GM19351 (cell line): ENCODE measurements at regions not wholly inside any gene's neighbourhood (a gene's known extent, or its start where the extent isn't known, plus 50 kb on each side); places are given as distances from the start of the nearest gene placed in this dataset.

Experiments used
- ATAC-seq: cut with Tn5 transposase; IDR thresholded peaks from one replicate; pipeline ENCODE4 v1.9.1; 2021; ENCODE audit warnings: mild to moderate bottlenecking, moderate library complexity; ENCODE audit not compliant: unreplicated experiment

DNA sequence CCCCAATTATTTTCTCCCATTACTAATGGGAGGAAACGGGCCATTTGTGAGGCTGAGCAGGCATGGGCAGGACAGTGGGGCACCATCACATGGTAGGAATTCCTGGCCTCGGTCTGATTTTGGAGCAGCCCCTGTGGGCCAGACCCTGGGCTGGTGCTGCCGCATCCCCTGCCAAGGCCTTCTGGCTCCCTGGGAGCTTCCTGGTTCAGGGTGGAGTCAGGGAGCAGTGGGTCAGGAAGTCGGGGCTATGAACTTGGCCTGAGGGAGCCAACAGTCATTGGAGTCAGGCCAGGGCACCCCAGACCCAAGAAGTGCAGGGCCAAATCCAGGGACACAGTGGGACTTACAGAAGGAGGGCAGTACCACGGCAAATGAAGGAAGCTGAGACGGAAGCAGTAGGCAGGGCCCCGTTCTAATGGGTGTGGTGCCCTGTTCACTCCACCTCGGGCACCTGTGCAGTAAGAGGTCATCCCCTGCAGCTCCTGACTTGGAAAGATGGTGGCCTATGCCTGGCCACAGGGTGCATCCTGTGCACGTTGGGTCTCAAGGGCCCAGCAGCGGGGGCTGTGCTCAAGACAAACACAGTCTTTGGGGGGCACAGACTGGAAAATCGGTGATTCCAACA lies 328.1 kb downstream of the SMAD2 start:
- ATAC-seq: no peak

- ATAC-seq: no peak
Measured at GRCh38 chr18:47601581-47602272, 328.7 kb downstream of the SMAD2 start.

GRCh38 chr18:47595831-47596501 lies 334.5 kb downstream of the SMAD2 start:
- no peak for ATAC-seq

- ATAC-seq: no peak
Measured at GRCh38 chr18:47594621-47595086, 335.8 kb downstream of the SMAD2 start.

DNA sequence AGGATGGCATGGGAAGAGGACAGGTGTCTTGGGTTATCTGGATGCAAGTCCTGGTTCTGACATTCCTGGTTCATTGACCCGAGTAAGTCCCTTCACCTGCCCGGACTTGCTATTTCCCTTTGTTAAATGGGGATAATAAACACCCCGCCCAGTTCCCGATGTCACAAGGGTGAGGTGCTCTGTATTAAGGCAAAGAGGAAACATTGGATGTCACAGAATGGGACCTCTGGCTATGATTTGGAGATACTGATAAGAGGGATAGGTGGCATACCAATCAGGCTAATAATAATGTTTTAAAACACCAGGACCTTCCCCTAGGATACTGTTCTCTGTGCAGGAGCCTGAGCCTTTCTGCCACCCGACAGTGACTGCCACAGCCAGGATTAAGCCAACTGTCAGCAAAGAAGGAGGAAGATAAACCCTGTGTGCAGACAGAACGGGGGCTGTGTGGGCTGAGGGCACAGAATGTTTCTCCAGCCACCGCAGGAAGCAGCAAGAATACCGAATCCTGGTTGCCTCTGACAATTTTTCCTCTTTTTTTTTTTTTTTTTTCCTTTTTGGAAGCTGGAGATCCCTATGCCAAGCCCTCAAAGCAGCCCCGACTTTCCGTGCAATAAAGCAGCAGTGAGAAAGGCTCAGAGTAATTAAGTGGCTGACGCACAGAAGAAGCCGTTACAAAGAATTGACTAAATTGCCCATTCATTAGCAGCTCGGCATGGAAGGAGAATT lies 336.6 kb downstream of the SMAD2 start:
- no peak for ATAC-seq

DNA sequence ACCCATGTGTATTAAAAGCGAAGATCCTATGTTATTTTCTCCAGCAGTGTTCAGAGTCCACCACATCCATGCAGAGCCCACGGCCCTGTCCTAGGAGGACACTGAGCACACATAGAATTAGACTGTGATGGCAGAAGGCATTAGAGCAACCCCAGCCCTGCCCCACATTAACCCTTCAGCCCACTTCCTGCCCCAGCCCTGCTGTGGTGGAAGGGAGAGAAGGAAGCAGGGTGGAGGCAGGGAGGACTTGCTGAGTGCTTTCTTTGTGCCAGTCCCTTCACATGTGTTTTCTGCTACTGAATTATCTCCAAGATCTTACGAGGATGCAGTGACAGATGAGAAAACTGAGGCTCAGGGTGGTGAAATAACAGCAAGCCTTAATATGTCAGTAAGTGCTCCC lies 339.0 kb downstream of the SMAD2 start:
- ATAC-seq: no peak

GRCh38 chr18:47587587-47587986 lies 336.1 kb upstream of the SKOR2 start:
- ATAC-seq: no peak

DNA sequence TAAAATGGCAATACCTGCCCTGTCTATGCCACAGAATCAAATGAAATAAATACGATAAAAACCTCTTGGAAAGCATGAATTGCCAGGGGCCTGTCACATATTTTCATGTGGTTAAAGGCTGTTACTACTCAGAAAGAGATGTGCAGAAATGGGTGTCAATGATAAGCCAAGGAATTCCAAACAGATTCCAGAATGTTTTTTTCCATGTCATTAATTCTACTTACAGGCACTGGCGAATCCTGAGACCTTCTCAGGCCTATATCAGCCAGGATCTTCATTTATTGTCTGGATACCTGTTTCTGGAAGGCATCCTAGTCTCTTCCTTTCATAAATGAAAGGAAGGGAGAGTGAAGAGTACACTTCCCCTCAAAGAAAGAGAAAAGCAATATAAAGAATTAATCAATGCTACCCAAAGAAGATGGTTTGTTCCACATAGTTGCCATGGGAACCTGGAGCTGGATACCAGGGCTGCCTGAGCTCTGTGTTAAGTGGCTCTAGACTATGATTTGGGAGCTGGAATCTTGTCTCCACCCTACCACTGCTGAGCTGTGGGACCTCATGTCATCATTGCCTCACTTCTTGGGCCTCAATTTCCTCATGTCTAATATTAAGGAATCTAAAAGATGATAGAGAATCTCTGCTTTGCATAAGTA lies 335.1 kb upstream of the SKOR2 start:
- ATAC-seq: no peak

DNA sequence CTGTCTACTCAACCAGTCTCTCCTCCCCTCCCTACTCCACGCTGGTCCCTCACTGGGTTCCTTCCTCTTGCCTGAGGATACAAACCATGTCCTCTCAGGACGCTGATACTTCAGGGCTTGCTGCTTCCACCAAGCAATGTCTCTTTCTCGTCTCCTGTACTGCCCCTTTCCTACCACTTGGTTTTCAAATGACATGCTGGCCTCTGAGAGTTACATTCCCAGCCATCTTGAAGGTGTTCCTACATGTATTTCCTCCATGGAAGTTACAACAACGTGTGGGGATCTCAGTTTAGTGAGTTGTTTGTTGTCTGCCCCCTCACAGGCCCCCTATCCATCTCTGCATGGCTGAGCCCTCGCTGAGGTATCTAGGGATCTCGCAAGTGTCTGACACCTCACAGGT lies 334.5 kb upstream of the SKOR2 start:
- ATAC-seq: no peak

DNA sequence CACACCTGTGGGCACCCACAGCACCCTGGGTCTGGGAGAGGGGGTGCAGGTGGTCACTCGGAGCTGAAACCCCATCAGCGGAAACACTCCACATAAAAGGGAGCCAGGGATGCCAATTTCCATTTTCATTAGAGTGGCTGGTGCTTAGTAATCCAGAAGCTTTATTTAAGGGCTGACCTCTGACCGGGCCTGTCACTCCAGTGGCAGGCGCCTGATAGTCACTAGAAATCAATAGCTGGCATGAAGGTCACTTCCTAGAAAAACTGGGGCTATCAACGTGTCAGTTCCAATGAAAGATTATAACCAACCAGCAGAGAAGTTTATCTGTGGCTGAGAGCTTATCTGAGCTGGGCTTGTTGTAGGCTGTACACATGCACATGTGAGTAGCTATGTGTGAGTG lies 333.7 kb upstream of the SKOR2 start:
- no peak for ATAC-seq

DNA sequence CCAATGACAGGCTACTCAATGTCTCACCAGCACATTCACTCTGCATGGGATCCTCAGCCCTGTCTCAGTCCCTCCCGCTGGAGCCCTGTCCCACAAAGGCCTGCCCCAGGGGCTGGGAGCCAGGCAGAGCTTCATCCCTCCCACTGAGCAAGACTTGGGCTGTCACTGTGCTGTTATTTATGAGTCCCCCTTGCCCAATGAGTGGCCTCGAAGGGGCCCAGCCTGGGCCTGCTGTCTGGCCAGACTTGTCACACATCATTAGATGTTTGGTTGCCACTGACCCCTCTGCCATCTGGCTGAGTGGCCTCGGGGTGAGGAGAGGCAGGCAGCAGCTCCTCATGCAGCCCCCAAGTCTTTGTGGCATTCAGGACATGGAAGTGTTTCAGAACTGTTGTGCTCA lies 330.6 kb upstream of the SKOR2 start:
- no peak for ATAC-seq

- no peak for ATAC-seq
Measured at GRCh38 chr18:47577520-47577919, 326.1 kb upstream of the SKOR2 start.

DNA sequence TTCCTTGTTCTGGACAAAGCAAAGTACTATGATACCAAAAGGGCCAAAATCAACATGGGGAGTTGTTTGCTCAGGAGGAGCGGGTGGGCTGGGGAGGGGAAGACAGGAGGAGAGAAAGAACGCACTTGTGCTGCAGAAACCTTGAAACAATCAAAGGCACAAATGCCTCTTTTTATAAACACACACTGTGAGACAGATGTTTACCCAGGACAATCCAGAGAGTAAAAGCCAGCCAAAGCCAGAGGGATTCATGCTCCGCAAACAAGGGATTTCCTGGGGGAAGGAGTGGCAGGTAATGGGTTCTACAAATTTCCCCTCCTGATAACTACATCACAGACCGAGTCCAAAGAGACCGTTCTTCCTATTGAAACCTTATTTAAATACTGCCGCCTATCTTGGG lies 323.5 kb upstream of the SKOR2 start:
- no peak for ATAC-seq

DNA sequence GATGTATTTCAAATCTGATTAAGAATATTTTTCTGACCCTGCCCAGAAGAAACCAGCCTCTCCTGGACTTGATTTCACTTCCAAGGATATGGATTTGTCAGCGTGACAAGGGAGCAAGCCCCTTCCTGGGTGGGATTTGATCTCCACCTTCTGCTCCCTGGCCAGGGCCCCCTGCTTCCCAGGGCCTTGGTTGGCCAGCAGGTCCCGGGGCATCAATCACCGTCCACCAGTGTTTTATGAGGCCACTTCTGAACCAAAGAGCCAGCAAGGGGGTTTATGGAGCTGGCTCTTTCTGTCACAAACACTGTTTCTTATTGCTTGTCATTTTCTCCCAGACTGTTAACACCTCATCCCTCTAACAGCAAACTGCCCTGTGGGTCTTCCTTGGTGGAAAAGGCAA lies 320.5 kb upstream of the SKOR2 start:
- no peak for ATAC-seq

DNA sequence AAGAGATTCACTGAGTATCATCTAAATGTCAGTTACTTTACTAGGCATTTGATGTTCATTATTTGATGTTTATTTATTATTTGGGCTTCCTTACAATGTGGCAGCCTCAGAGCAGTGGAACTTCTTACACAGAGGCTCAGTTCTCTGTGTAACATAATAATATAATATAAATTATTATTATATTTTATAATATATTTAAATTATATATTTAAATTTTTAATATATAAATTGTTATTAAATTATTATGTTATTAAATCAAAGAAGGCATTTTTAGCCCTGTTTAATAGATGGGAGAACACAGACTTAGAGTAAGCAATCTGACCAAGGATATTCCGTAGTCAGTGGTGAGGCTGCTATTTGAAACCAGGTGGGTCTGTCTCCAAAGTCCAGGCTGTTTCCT lies 315.3 kb upstream of the SKOR2 start:
- no peak for ATAC-seq

DNA sequence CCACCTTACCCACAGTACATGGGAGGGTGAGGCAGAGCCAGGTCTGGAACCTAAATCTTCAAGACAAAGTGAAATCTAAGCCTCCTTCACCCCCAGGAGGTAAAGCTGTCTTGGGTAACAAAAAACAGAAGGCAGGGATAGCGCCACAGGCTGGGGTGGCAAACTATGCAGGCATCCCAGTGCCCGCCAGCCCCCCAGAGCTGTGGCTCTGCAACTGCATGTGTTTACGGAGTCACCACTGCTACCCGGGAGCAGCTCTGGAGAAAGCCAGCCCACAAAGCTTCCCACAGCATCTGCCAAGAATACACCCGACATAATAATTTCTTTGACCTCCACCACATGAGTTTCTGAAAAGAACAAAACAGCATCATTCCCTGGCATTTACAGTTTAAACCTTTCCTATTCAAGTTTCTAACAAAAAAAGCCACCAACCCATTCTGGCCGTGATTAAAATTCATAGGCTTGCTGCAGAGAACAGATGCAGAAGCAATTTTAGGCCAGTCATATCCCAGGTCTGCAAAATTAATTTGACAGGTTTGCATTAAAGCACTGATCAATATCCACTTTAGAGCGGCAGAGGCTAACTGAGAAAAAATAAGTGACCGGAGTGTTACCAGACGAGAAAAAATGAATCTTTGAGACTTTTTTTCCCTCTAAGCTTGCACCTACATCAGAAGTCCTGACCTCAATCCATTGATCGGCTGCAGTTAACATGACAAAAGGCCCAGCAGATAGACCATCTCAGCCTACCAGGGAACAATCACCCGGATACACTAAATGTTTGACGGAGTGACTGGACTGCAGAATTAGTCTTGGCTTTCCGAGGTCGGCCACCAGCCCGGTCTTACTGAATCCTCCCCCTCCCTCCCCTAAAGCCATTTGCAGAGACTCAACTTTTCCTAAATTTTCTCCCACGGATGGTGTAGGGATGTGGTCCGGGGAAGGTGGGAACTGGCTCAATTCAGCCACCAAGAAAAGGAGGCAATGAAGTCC lies 309.6 kb upstream of the SKOR2 start:
- no peak for ATAC-seq

DNA sequence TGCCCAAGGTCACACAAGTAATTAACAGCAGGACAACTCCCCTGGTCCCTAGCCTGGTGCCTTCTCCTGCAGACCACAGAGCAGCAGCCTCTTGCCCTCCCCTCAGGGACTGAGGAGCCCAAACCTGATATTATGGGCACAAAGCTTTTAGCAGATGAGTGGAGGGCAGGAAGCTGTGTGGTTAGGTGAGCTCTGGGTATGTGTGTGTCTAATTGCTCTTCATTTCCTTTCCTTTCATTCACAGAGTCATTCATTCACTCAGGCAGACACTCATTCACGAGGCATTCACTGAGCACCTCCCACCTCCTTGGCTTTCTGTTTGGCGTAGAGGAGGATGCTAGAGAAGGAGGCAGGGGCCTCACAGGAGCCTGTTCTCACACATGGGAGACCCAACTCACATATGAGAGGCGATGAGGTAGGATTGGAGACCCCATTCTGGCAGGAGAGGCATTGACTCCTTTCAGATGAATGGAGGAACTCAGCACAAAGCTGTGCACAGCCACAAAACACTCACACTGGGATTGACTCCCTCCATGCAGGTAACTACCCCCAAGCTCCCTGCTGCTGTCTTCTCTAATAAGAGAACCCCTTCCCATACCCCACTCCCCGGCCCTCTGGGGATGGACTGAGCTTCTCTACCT lies 306.8 kb upstream of the SKOR2 start:
- ATAC-seq: no peak

GRCh38 chr18:47557160-47557559 lies 305.7 kb upstream of the SKOR2 start:
- no peak for ATAC-seq

- ATAC-seq: no peak
Measured at GRCh38 chr18:47552783-47553182, 301.3 kb upstream of the SKOR2 start.
